ENCODE measurements at regions not wholly inside any gene's neighbourhood (a gene's known extent, or its start where the extent isn't known, plus 50 kb on each side); places are given as distances from the start of the nearest gene placed in this dataset.

- no peak overlapping the region for H3K27ac ChIP-seq
- H3K4me1 ChIP-seq (replicated peaks in 1 of 2): peaks cover 14 to 16% of the 10 kb centered on the region in 2 donors
- H3K4me3 ChIP-seq: no peak overlapping the region
- WGBS, 10 experiments: 0 to 100% (median 54%) methylated on average over 1 to 3 of the region's 3 CpGs
- no peak for ATAC-seq (replicated peaks in 6 of 8)
- in situ Hi-C loops (cut with MboI; ENCODE audit: low pct_unique_long_range_greater_than_20kb in 2 of 9, low sequenced_read_pairs in 9 of 9, unreplicated experiment in 9 of 9): no loop called here
Observed at GRCh38 chr2:104425850-104426595, 427.9 kb upstream of the POU3F3 start.

- in situ Hi-C loops (cut with MboI; ENCODE audit: low pct_unique_long_range_greater_than_20kb in 2 of 9, low sequenced_read_pairs in 9 of 9, unreplicated experiment in 9 of 9): no loop called here
- Histone ChIP-seq H3K4me3 (no peak overlapping the region), H3K4me1 (replicated peaks in 1 of 2) (peaks cover 35 to 37% of the 10 kb centered on the region in 2 donors), H3K27ac (no peak overlapping the region)
- no peak for ATAC-seq (replicated peaks in 6 of 8)
- WGBS, 10 experiments: 0 to 100% (median 83%) methylated on average over 1 of the region's 1 CpG; no CpG with 5 or more reads in 4 of the 10 experiments
Observed at GRCh38 chr2:104428155-104428554, 425.8 kb upstream of the POU3F3 start.

GRCh38 chr2:104429639-104430358, 424.1 kb upstream of the POU3F3 start:
- H3K27ac ChIP-seq: peak overlapping the region; percentile 13 to 58
- 29 to 100% (median 85%) methylated on average over 1 to 8 of the region's 8 CpGs; no CpG with 5 or more reads in 1 of the 10 experiments for WGBS, 10 experiments
- peaks cover 44 to 54% of the 10 kb centered on the region in 2 donors for H3K4me1 ChIP-seq (replicated peaks in 1 of 2)
- ATAC-seq (replicated peaks in 6 of 8): peak in 1 of 8 experiments; percentile 15
- in situ Hi-C loops (cut with MboI; ENCODE audit: low pct_unique_long_range_greater_than_20kb in 2 of 9, low sequenced_read_pairs in 9 of 9, unreplicated experiment in 9 of 9): no loop called here
- no peak overlapping the region for H3K4me3 ChIP-seq

- Histone ChIP-seq H3K27ac (peak overlapping the region; percentile 13 to 58), H3K4me1 (replicated peaks in 1 of 2) (peaks cover 47 to 56% of the 10 kb centered on the region in 2 donors), H3K4me3 (no peak overlapping the region)
- in situ Hi-C loops (cut with MboI; ENCODE audit: low pct_unique_long_range_greater_than_20kb in 2 of 9, low sequenced_read_pairs in 9 of 9, unreplicated experiment in 9 of 9): no loop called here
- ATAC-seq (replicated peaks in 6 of 8): peak in 5 of 8 experiments; percentile 94 to 96 (median 95)
- WGBS, 10 experiments: 6 to 68% (median 40%) methylated on average over 1 to 8 of the region's 10 CpGs; no CpG with 5 or more reads in 5 of the 10 experiments
Observed at GRCh38 chr2:104430359-104430740, 423.6 kb upstream of the POU3F3 start.

GRCh38 chr2:104430852-104431251, 423.1 kb upstream of the POU3F3 start:
- Histone ChIP-seq H3K4me1 (replicated peaks in 1 of 2) (peaks cover 47 to 56% of the 10 kb centered on the region in 2 donors), H3K27ac (peak overlapping the region; percentile 13 to 58), H3K4me3 (no peak overlapping the region)
- 33 to 100% (median 70%) methylated on average over 1 to 4 of the region's 7 CpGs; no CpG with 5 or more reads in 5 of the 10 experiments for WGBS, 10 experiments
- no peak for ATAC-seq (replicated peaks in 6 of 8)
- in situ Hi-C loops (cut with MboI; ENCODE audit: low pct_unique_long_range_greater_than_20kb in 2 of 9, low sequenced_read_pairs in 9 of 9, unreplicated experiment in 9 of 9): no loop called here

- peaks cover 47 to 56% of the 10 kb centered on the region in 2 donors for H3K4me1 ChIP-seq (replicated peaks in 1 of 2)
- ATAC-seq (replicated peaks in 6 of 8): no peak
- 39 to 84% (median 73%) methylated on average over 1 to 7 of the region's 7 CpGs; no CpG with 5 or more reads in 1 of the 10 experiments for WGBS, 10 experiments
- in situ Hi-C loops (cut with MboI; ENCODE audit: low pct_unique_long_range_greater_than_20kb in 2 of 9, low sequenced_read_pairs in 9 of 9, unreplicated experiment in 9 of 9): no loop called here
- H3K27ac ChIP-seq: no peak overlapping the region
- H3K4me3 ChIP-seq: no peak overlapping the region
Observed at GRCh38 chr2:104431701-104432121, 422.2 kb upstream of the POU3F3 start.

- H3K4me3 ChIP-seq: no peak overlapping the region
- in situ Hi-C loops (cut with MboI; ENCODE audit: low pct_unique_long_range_greater_than_20kb in 2 of 9, low sequenced_read_pairs in 9 of 9, unreplicated experiment in 9 of 9): no loop called here
- no peak overlapping the region for H3K27ac ChIP-seq
- H3K4me1 ChIP-seq (replicated peaks in 1 of 2): peaks cover 47 to 56% of the 10 kb centered on the region in 2 donors
- WGBS, 10 experiments: 0 to 90% (median 69%) methylated on average over 1 to 5 of the region's 5 CpGs
- ATAC-seq (replicated peaks in 6 of 8): no peak
Observed at GRCh38 chr2:104432401-104432800, 421.5 kb upstream of the POU3F3 start.

- ATAC-seq (replicated peaks in 6 of 8): no peak
- no peak overlapping the region for H3K4me3 ChIP-seq
- H3K4me1 ChIP-seq (replicated peaks in 1 of 2): peaks cover 47 to 56% of the 10 kb centered on the region in 2 donors
- no peak overlapping the region for H3K27ac ChIP-seq
- WGBS, 10 experiments: 50 to 100% (median 73%) methylated on average over 1 to 2 of the region's 2 CpGs; no CpG with 5 or more reads in 3 of the 10 experiments
- in situ Hi-C loops (cut with MboI; ENCODE audit: low pct_unique_long_range_greater_than_20kb in 2 of 9, low sequenced_read_pairs in 9 of 9, unreplicated experiment in 9 of 9): no loop called here
Observed at GRCh38 chr2:104432991-104433390, 420.9 kb upstream of the POU3F3 start.

GRCh38 chr2:104433657-104434056, 420.3 kb upstream of the POU3F3 start:
- H3K27ac ChIP-seq: no peak overlapping the region
- in situ Hi-C loops (cut with MboI; ENCODE audit: low pct_unique_long_range_greater_than_20kb in 2 of 9, low sequenced_read_pairs in 9 of 9, unreplicated experiment in 9 of 9): no loop called here
- 28 to 100% (median 79%) methylated on average over 2 to 3 of the region's 3 CpGs; no CpG with 5 or more reads in 2 of the 10 experiments for WGBS, 10 experiments
- no peak for ATAC-seq (replicated peaks in 6 of 8)
- no peak overlapping the region for H3K4me3 ChIP-seq
- H3K4me1 ChIP-seq (replicated peaks in 1 of 2): peaks cover 47 to 56% of the 10 kb centered on the region in 2 donors

GRCh38 chr2:104434318-104434792, 419.6 kb upstream of the POU3F3 start:
- H3K4me1 ChIP-seq (replicated peaks in 1 of 2): peaks cover 47 to 56% of the 10 kb centered on the region in 2 donors
- WGBS, 10 experiments: 5 to 31% (median 12%) methylated on average over 5 to 13 of the region's 13 CpGs
- H3K27ac ChIP-seq: peak overlapping the region in 1 of 2 donors; percentile 44
- in situ Hi-C loops (cut with MboI; ENCODE audit: low pct_unique_long_range_greater_than_20kb in 2 of 9, low sequenced_read_pairs in 9 of 9, unreplicated experiment in 9 of 9): no loop called here
- H3K4me3 ChIP-seq: peak overlapping the region in 4 of 5 donors; percentile 16 to 25 (median 19)
- ATAC-seq (replicated peaks in 6 of 8): peak; percentile 16 to 74 (median 40)

- ATAC-seq (replicated peaks in 6 of 8): no peak
- H3K27ac ChIP-seq: no peak overlapping the region
Observed at GRCh38 chr2:104434966-104435365, 418.9 kb upstream of the POU3F3 start.

GRCh38 chr2:104438481-104438880, 415.4 kb upstream of the POU3F3 start:
- Histone ChIP-seq H3K4me3 (no peak overlapping the region), H3K4me1 (replicated peaks in 1 of 2) (peaks cover 11 to 16% of the 10 kb centered on the region in 2 donors), H3K27ac (no peak overlapping the region)
- in situ Hi-C loops (cut with MboI; ENCODE audit: low pct_unique_long_range_greater_than_20kb in 2 of 9, low sequenced_read_pairs in 9 of 9, unreplicated experiment in 9 of 9): no loop called here
- WGBS, 10 experiments: 29 to 100% (median 85%) methylated on average over 1 to 3 of the region's 3 CpGs; no CpG with 5 or more reads in 4 of the 10 experiments
- no peak for ATAC-seq (replicated peaks in 6 of 8)

More at GRCh38 chr2:104434966-104435365, 418.9 kb upstream of the POU3F3 start:
- in situ Hi-C loops (cut with MboI; ENCODE audit: low pct_unique_long_range_greater_than_20kb in 2 of 9, low sequenced_read_pairs in 9 of 9, unreplicated experiment in 9 of 9): no loop called here
- peak overlapping the region in 2 of 5 donors; percentile 16 to 22 for H3K4me3 ChIP-seq
- H3K4me1 ChIP-seq (replicated peaks in 1 of 2): peaks cover 44 to 51% of the 10 kb centered on the region in 2 donors
- 34 to 100% (median 80%) methylated on average over 1 to 3 of the region's 3 CpGs; no CpG with 5 or more reads in 2 of the 10 experiments for WGBS, 10 experiments

- Histone ChIP-seq H3K4me1 (replicated peaks in 1 of 2) (peaks cover 0 to 5% of the 10 kb centered on the region in 2 donors), H3K27ac (no peak overlapping the region), H3K4me3 (no peak overlapping the region)
- WGBS, 10 experiments: 58 to 100% (median 92%) methylated on average over 1 to 4 of the region's 5 CpGs; no CpG with 5 or more reads in 3 of the 10 experiments
- in situ Hi-C loops (cut with MboI; ENCODE audit: low pct_unique_long_range_greater_than_20kb in 2 of 9, low sequenced_read_pairs in 9 of 9, unreplicated experiment in 9 of 9): no loop called here
- no peak for ATAC-seq (replicated peaks in 6 of 8)
Observed at GRCh38 chr2:104443145-104443544, 410.8 kb upstream of the POU3F3 start.

Data from motor neuron (in vitro differentiated cells).